HEK293 (cell line): ENCODE measurements at regions not wholly inside any gene's neighbourhood (a gene's known extent, or its start where the extent isn't known, plus 50 kb on each side); places are given as distances from the start of the nearest gene placed in this dataset.

Experiments used
- CTCF ChIA-PET: fragments of 350-600 bp; formaldehyde crosslinking; extraction: SDS; loops from one replicate; lab custom pipeline; 2021; ENCODE audit warnings: antibody characterized with exemption; lab: Yijun Ruan, JAX
- POLR2A ChIA-PET: fragments of 300-600 bp; formaldehyde crosslinking; extraction: SDS; loops from one replicate; lab custom pipeline; 2020; ENCODE audit warnings: antibody characterized with exemption, inconsistent platforms; lab: Yijun Ruan, JAX
- H3K27ac ChIP-seq: fragments of 200-500 bp; sonication (Bioruptor generic); 2 replicates; pipeline ENCODE4 v1.5.1; 2014; ENCODE audit warnings: low read depth, low read length, control low read depth, inconsistent platforms; ENCODE audit errors: extremely low read depth
- H3K36me3 ChIP-seq, 2 experiments: fragments of 200-500 bp in 1 of 2; sonication (Bioruptor generic) in 1 of 2; 1 replicate in 1 of 2; 2 replicates in 1 of 2; pipeline ENCODE4 v1.5.1; 2014 to 2017; ENCODE audit warnings: inconsistent platforms in 2 of 2, low read length in 2 of 2; ENCODE audit not compliant: control insufficient read depth in 2 of 2, insufficient read depth in 1 of 2
- H3K4me1 ChIP-seq: fragments of 200-500 bp; sonication (Bioruptor generic); 2 replicates; pipeline ENCODE4 v1.5.1; 2014; ENCODE audit warnings: mild to moderate bottlenecking, low read length, inconsistent platforms; ENCODE audit not compliant: control insufficient read depth, insufficient read depth
- H3K4me3 ChIP-seq: 2 replicates; pipeline ENCODE4 v1.5.1; 2011; ENCODE audit warnings: low read depth, mild to moderate bottlenecking, control low read depth, low read length, moderate library complexity
- H3K9me3 ChIP-seq: fragments of 200-500 bp; sonication (Bioruptor generic); 2 replicates; pipeline ENCODE4 v1.5.1; 2014; ENCODE audit warnings: low read depth, low read length, inconsistent platforms; ENCODE audit not compliant: control insufficient read depth, insufficient read depth
- EGR2 ChIP-seq: fragments of 450-650 bp; formaldehyde crosslinking; IDR thresholded peaks from 2 replicates; pipeline ENCODE4 v1.5.1; 2016; ENCODE audit warnings: low read depth, missing biosample characterization, missing genetic modification characterization
- KLF7 ChIP-seq: fragments of 450-650 bp; formaldehyde crosslinking; IDR thresholded peaks from 2 replicates; pipeline ENCODE4 v1.5.1; 2016; ENCODE audit warnings: missing biosample characterization, missing genetic modification characterization, borderline replicate concordance
- PRDM1 ChIP-seq: fragments of 450-650 bp; formaldehyde crosslinking; IDR thresholded peaks from 2 replicates; pipeline ENCODE4; 2016; ENCODE audit warnings: missing biosample characterization, missing genetic modification characterization
- REST ChIP-seq: fragments of 450-650 bp; formaldehyde crosslinking; IDR thresholded peaks from 2 replicates; pipeline ENCODE4 v1.5.1; 2016; ENCODE audit warnings: missing biosample characterization, missing genetic modification characterization
- WT1 ChIP-seq: fragments of 450-650 bp; formaldehyde crosslinking; IDR thresholded peaks from 2 replicates; pipeline ENCODE4 v1.5.1; 2016; ENCODE audit warnings: missing biosample characterization, missing genetic modification characterization
- ZBTB17 ChIP-seq: fragments of 450-650 bp; formaldehyde crosslinking; IDR thresholded peaks from 2 replicates; pipeline ENCODE4 v1.5.1; 2016; ENCODE audit warnings: missing biosample characterization, missing genetic modification characterization
- ZNF2 ChIP-seq: fragments of 450-650 bp; formaldehyde crosslinking; IDR thresholded peaks from 2 replicates; pipeline ENCODE4 v1.5.1; 2016; ENCODE audit warnings: missing biosample characterization, missing genetic modification characterization
- ZNF202 ChIP-seq: fragments of 450-650 bp; formaldehyde crosslinking; IDR thresholded peaks from 2 replicates; pipeline ENCODE4 v1.5.1; 2016; ENCODE audit warnings: missing biosample characterization, missing genetic modification characterization, borderline replicate concordance
- ZNF394 ChIP-seq: fragments of 450-650 bp; formaldehyde crosslinking; IDR thresholded peaks from 2 replicates; pipeline ENCODE4 v1.5.1; 2016; ENCODE audit warnings: missing biosample characterization, missing genetic modification characterization, mild to moderate bottlenecking, moderate library complexity, borderline replicate concordance
- ZNF423 ChIP-seq: fragments of 450-650 bp; formaldehyde crosslinking; IDR thresholded peaks from 2 replicates; pipeline ENCODE4 v1.5.1; 2016; ENCODE audit warnings: missing biosample characterization, missing genetic modification characterization
- ZNF571 ChIP-seq: fragments of 450-650 bp; formaldehyde crosslinking; IDR thresholded peaks from 2 replicates; pipeline ENCODE4 v1.5.0; 2017; ENCODE audit warnings: missing biosample characterization, missing genetic modification characterization
- ZNF585B ChIP-seq: fragments of 450-650 bp; formaldehyde crosslinking; IDR thresholded peaks from 2 replicates; pipeline ENCODE4 v1.5.1; 2016; ENCODE audit warnings: missing biosample characterization, missing genetic modification characterization
- ZNF610 ChIP-seq: fragments of 450-650 bp; formaldehyde crosslinking; IDR thresholded peaks from 2 replicates; pipeline ENCODE4 v1.5.1; 2016; ENCODE audit warnings: missing biosample characterization, missing genetic modification characterization, borderline replicate concordance
- ZNF660 ChIP-seq: fragments of 450-650 bp; IDR thresholded peaks from 2 replicates; pipeline ENCODE4 v1.5.1; 2018; ENCODE audit warnings: missing biosample characterization, mild to moderate bottlenecking, missing genetic modification characterization
- ZNF692 ChIP-seq: fragments of 450-650 bp; formaldehyde crosslinking; IDR thresholded peaks from 2 replicates; pipeline ENCODE4 v1.5.1; 2016; ENCODE audit warnings: missing biosample characterization, missing genetic modification characterization
- ZNF707 ChIP-seq: fragments of 450-650 bp; formaldehyde crosslinking; IDR thresholded peaks from 2 replicates; pipeline ENCODE4 v1.5.1; 2016; ENCODE audit warnings: missing biosample characterization, missing genetic modification characterization
- ZNF837 ChIP-seq: fragments of 450-650 bp; formaldehyde crosslinking; IDR thresholded peaks from 2 replicates; pipeline ENCODE4 v1.5.1; 2016; ENCODE audit warnings: missing biosample characterization, missing genetic modification characterization
- TF ChIP-seq, protein P1 (sequence below): fragments of 450-650 bp; formaldehyde crosslinking; IDR thresholded peaks from 2 replicates; pipeline ENCODE4 v1.5.1; 2016; ENCODE audit warnings: missing biosample characterization, missing genetic modification characterization
- TF ChIP-seq, protein P2 (sequence below): fragments of 450-650 bp; formaldehyde crosslinking; IDR thresholded peaks from 2 replicates; pipeline ENCODE4 v1.5.1; 2016; ENCODE audit warnings: missing biosample characterization, missing genetic modification characterization
- TF ChIP-seq, protein P3 (sequence below): fragments of 450-650 bp; formaldehyde crosslinking; IDR thresholded peaks from 2 replicates; pipeline ENCODE4 v1.5.1; 2016; ENCODE audit warnings: missing biosample characterization, missing genetic modification characterization

DNA sequence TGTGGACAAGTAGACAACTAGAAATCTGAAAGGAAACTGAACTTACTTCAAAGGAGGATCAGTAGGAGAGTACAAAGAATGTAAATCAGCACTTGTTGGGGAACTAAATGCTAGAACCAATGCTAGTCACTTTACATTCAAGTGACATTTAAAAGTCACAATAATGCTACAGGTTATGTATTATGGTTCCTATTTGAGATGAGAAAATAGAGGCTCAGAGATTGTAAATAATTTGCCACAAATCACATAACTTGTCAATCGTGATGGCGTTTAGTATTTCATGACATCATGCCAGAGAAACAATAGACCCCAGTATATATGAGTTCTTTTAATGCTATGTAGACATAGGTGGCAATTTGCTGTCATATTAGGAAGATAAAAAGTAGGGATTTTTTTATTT lies 467.8 kb upstream of the CBLB start:
- POLR2A ChIA-PET, result no interaction called here
- Histone ChIP-seq H3K4me3 (no peak overlapping the region), H3K36me3 (no peaks in the 10 kb centered on the region), H3K9me3 (no peaks in the 10 kb centered on the region), H3K27ac (no peak overlapping the region), H3K4me1 (no peaks in the 10 kb centered on the region)
- CTCF ChIA-PET, result interaction anchor here (0.6 kb wide), 1 partner anchor 538 kb away, joined by 3 read pairs; no protein-coding TSS in a partner anchor
- TF ChIP-seq REST (no peak), KLF7 (tag by site-specific recombination) (no peak), ZNF660 (tag by site-specific recombination) (no peak), EGR2 (tag by site-specific recombination) (no peak), ZNF423 (tag by site-specific recombination) (no peak), ZNF837 (tag by site-specific recombination) (no peak), ZNF202 (no peak), ZNF2 (tag by site-specific recombination) (no peak), ZNF707 (no peak), ZBTB17 (tag by site-specific recombination) (no peak), ZNF571 (tag by site-specific recombination) (no peak), ZNF394 (tag by site-specific recombination) (no peak), ZNF585B (tag by site-specific recombination) (no peak), WT1 (tag by site-specific recombination) (no peak), ZNF692 (tag by site-specific recombination) (no peak), ZNF610 (tag by site-specific recombination) (no peak), PRDM1 (no peak)
- TF ChIP-seq, protein P1, sequence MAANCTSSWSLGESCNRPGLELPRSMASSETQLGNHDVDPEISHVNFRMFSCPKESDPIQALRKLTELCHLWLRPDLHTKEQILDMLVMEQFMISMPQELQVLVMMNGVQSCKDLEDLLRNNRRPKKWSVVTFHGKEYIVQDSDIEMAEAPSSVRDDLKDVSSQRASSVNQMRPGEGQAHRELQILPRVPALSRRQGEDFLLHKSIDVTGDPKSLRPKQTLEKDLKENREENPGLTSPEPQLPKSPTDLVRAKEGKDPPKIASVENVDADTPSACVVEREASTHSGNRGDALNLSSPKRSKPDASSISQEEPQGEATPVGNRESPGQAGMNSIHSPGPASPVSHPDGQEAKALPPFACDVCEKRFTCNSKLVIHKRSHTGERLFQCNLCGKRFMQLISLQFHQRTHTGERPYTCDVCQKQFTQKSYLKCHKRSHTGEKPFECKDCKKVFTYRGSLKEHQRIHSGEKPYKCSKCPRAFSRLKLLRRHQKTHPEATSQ, result no peak
- TF ChIP-seq, protein P2, sequence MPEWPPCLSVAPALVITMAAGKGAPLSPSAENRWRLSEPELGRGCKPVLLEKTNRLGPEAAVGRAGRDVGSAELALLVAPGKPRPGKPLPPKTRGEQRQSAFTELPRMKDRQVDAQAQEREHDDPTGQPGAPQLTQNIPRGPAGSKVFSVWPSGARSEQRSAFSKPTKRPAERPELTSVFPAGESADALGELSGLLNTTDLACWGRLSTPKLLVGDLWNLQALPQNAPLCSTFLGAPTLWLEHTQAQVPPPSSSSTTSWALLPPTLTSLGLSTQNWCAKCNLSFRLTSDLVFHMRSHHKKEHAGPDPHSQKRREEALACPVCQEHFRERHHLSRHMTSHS, result no peak
- TF ChIP-seq, protein P3, sequence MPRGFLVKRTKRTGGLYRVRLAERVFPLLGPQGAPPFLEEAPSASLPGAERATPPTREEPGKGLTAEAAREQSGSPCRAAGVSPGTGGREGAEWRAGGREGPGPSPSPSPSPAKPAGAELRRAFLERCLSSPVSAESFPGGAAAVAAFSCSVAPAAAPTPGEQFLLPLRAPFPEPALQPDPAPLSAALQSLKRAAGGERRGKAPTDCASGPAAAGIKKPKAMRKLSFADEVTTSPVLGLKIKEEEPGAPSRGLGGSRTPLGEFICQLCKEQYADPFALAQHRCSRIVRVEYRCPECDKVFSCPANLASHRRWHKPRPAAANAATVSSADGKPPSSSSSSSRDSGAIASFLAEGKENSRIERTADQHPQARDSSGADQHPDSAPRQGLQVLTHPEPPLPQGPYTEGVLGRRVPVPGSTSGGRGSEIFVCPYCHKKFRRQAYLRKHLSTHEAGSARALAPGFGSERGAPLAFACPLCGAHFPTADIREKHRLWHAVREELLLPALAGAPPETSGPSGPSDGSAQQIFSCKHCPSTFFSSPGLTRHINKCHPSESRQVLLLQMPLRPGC (tag by site-specific recombination), result no peak
